Dedifferentiated amniotic fluid mesenchymal stem cell (primary cell): ENCODE measurements at regions not wholly inside any gene's neighbourhood (a gene's known extent, or its start where the extent isn't known, plus 50 kb on each side); places are given as distances from the start of the nearest gene placed in this dataset.
"Not testable (repeated sequence)": the region's sequence is repeated elsewhere in the genome, so short reads cannot be mapped to it uniquely, and the experiment has no call there.

ENCODE experiments used
- DNase-seq: peaks from one replicate; pipeline ENCODE4 v3.0.0-alpha.2; 2016; ENCODE audit errors: extremely low spot score

GRCh38 chr2:242070726-242071125 is 201.2 kb downstream of the RTP5 start:
- not testable (repeated sequence) for DNase-seq

GRCh38 chr2:242071377-242071776 is 201.8 kb downstream of the RTP5 start:
- DNase-seq, result not testable (repeated sequence)

- not testable (repeated sequence) for DNase-seq
Observed at GRCh38 chr2:242071936-242072335, 202.4 kb downstream of the RTP5 start.

GRCh38 chr2:242075168-242075567 is 205.6 kb downstream of the RTP5 start:
- DNase-seq, result peak; percentile 93

- no peak for DNase-seq
Observed at GRCh38 chr2:242075696-242076095, 206.2 kb downstream of the RTP5 start.

- DNase-seq, result not testable (repeated sequence)
Observed at GRCh38 chr2:242076184-242076583, 206.7 kb downstream of the RTP5 start.

- not testable (repeated sequence) for DNase-seq
Observed at GRCh38 chr2:242078426-242078825, 208.9 kb downstream of the RTP5 start.

- not testable (repeated sequence) for DNase-seq
Observed at GRCh38 chr2:242079792-242080191, 210.3 kb downstream of the RTP5 start.

GRCh38 chr2:242080575-242081214 is 211.2 kb downstream of the RTP5 start:
- DNase-seq, result not testable (repeated sequence)

GRCh38 chr2:242084034-242084433 is 214.5 kb downstream of the RTP5 start:
- not testable (repeated sequence) for DNase-seq

- not testable (repeated sequence) for DNase-seq
Observed at GRCh38 chr2:242085024-242085674, 215.6 kb downstream of the RTP5 start.

- peak; percentile 47 for DNase-seq
Observed at GRCh38 chr2:242085941-242086621, 216.6 kb downstream of the RTP5 start.

GRCh38 chr2:242088044-242088443 is 218.5 kb downstream of the RTP5 start:
- not testable (repeated sequence) for DNase-seq

- DNase-seq, result peak; percentile 82
Observed at GRCh38 chr2:242088471-242089212, 219.1 kb downstream of the RTP5 start.

GRCh38 chr2:242089213-242089549 is 219.7 kb downstream of the RTP5 start:
- DNase-seq, result not testable (repeated sequence)

- not testable (repeated sequence) for DNase-seq
Observed at GRCh38 chr2:242097278-242097677, 227.7 kb downstream of the RTP5 start.

GRCh38 chr2:242098034-242098433 is 228.5 kb downstream of the RTP5 start:
- DNase-seq, result no peak

- no peak for DNase-seq
Observed at GRCh38 chr2:242098445-242099128, 229.1 kb downstream of the RTP5 start.

- DNase-seq, result not testable (repeated sequence)
Observed at GRCh38 chr2:242103093-242103492, 233.6 kb downstream of the RTP5 start.

- not testable (repeated sequence) for DNase-seq
Observed at GRCh38 chr2:242104202-242104956, 234.8 kb downstream of the RTP5 start.

- DNase-seq, result peak; percentile 6
Observed at GRCh38 chr2:242107065-242107464, 237.5 kb downstream of the RTP5 start.
